Right ventricle myocardium superior (tissue), 1 donor: ENCODE measurements at regions not wholly inside any gene's neighbourhood (a gene's known extent, or its start where the extent isn't known, plus 50 kb on each side); places are given as distances from the start of the nearest gene placed in this dataset.
"Not testable (repeated sequence)": the region's sequence is repeated elsewhere in the genome, so short reads cannot be mapped to it uniquely, and the experiment has no call there.

ENCODE experiments used
- ATAC-seq: fragments of 200-7000 bp; cut with Tn5 transposase; one replicate; pipeline ENCODE4 v1.9.1; 2020; ENCODE audit warnings: mild to moderate bottlenecking; ENCODE audit not compliant: poor library complexity
- DNase-seq: peaks from one replicate; pipeline ENCODE4 v3.0.0-alpha.2; 2020
- intact Hi-C: fragments of 100-400 bp; cut with DNase I; formaldehyde crosslinking; loops from one replicate; pipeline ENCODE4 v1.11.2; 2022
- donor health status: DM: no; HTN: yes; CAD: no; lungs with severe emphysema.

DNA sequence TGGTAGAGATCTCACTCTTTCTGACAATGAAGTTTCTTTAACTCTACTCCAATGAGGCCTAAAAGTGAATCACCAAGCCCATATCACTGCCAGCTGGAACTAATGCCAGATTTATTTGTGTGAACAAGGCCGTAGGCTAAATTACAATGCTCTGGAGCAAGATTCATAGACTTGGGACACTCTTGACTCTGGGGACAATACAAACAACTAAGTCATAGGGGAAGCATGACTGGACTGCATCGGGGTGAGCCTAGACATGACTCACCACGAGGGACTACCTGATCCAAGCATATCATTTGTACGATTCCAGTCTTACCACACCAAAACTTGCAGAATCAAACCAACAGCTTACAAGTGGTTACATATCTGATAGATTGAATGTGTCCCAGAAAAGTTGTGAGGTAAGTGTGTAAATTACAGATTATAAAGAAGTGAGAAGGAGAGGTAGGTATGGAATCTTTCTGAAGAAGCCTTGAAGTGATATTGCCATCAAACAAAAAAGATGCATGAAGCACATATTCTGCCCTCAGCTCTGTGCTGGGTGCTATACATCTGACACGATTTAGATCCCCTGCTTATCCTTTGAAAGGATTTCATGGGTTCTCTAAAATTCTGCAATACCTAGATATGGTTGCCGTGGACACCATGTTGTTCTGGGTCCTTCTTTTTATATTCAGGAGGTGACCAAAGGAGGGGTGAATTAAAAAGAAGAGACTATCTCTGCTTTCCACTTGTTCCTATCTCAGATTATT lies 199.3 kb upstream of the PDE4D start:
- ATAC-seq = no peak
- DNase-seq = no peak
- intact Hi-C loops = no loop called here

GRCh38 chr5:60086583-60086982 lies 193.1 kb upstream of the PDE4D start:
- no peak for ATAC-seq
- intact Hi-C loops = no loop called here
- DNase-seq = no peak

- no peak for ATAC-seq
- intact Hi-C loops = no loop called here
- DNase-seq = no peak
Observed at GRCh38 chr5:60084226-60084625, 190.7 kb upstream of the PDE4D start.

GRCh38 chr5:60077292-60077691 lies 183.8 kb upstream of the PDE4D start:
- DNase-seq (peak; percentile 12), ATAC-seq (no peak)
- intact Hi-C loops = no loop called here

DNA sequence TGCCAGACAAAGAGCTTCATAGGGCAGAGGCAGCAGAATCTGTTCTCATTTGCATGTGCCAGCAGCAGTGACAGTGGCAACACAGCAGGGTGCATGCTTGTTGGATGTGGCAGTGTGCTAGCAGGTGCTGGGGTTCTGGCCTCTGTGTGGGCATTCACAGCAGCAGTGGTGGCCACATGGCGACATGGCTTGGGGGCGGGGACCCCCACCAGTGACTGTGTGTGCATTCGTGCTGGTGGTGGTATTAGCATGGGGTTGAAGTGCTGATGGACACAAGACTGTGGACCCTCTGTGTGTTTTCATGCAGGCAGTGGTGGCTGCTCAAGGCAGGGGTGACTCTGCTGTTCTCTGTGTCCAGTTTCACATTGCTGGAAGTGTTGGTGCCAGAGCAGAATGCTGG lies 183.2 kb upstream of the PDE4D start:
- intact Hi-C loops = no loop called here
- ATAC-seq = no peak
- peak; percentile 28 for DNase-seq

- intact Hi-C loops = no loop called here
- ATAC-seq (no peak), DNase-seq (no peak)
Observed at GRCh38 chr5:60066502-60066901, 173.0 kb upstream of the PDE4D start.

DNA sequence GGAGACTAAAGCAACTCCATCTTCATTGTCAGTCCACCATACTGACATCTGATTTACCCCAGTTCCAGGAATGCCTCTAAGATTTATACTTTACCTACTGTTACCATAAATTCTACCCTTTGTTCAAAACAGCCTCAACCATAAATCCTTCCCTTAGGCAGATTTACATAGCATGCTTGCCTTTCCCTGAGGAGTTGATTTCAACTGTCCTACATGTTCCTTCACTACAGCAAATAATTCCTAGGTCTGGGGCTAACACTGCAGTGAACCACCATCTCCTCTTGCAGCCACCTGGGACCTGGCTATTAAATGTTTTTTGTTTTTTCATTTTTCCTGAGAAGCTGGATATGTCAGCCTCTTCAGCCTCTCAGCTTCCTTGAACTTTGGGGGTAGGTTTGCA lies 166.9 kb upstream of the PDE4D start:
- DNase-seq (no peak), ATAC-seq (no peak)
- intact Hi-C loops = no loop called here

DNA sequence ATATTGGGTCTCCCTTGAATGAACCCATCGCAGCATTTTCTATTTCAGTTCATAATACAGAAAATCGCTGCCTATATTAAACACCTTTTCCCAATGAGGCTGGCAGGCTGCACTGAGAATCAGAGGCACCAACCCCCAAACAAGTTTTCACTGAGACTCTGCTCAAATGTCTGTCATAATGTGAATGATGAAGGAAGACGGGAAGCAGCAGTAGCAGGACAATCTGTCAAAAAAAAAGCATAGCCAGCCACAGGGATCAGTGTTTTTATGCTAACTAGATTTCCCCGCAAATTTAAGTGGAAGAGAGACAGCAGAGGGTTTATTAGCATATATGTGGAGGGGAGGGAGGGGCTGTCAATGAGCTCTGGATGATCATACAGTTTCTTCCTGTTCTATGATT lies 162.7 kb upstream of the PDE4D start:
- intact Hi-C loops = no loop called here
- DNase-seq = no peak
- ATAC-seq = no peak

GRCh38 chr5:60055168-60055567 lies 161.6 kb upstream of the PDE4D start:
- DNase-seq (no peak), ATAC-seq (no peak)
- intact Hi-C loops = no loop called here

- DNase-seq, ATAC-seq, intact Hi-C loops: not testable (repeated sequence)
Observed at GRCh38 chr5:60041996-60042664, 148.6 kb upstream of the PDE4D start.

GRCh38 chr5:60041508-60041907 lies 148.0 kb upstream of the PDE4D start:
- intact Hi-C loops, DNase-seq: not testable (repeated sequence)

GRCh38 chr5:60036192-60036938 lies 142.8 kb upstream of the PDE4D start:
- no peak for ATAC-seq
- DNase-seq = no peak
- intact Hi-C loops = no loop called here

More at GRCh38 chr5:60041508-60041907, 148.0 kb upstream of the PDE4D start:
- ATAC-seq = not testable (repeated sequence)

DNA sequence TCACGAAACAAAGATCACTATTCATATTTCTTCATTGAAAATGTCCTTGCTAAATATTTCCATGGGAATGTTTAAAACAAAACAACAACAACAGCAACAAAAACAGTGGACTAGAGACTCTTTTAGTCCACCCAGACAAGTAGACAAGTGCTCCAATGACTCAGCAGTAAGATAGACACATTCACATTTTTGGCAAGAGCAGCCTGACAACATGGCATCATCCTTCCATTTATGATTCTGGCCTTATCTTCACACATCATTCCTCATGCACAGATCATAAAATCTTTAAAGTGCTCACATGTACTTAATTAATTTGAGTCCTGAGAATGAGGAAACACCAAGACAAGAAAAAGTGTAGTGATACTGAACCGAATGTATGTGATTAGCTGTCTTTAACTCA lies 132.6 kb upstream of the PDE4D start:
- intact Hi-C loops = no loop called here
- ATAC-seq (no peak), DNase-seq (no peak)

- no peak for ATAC-seq
- DNase-seq = no peak
- intact Hi-C loops = no loop called here
Observed at GRCh38 chr5:60024104-60024503, 130.6 kb upstream of the PDE4D start.

GRCh38 chr5:60023255-60023654 lies 129.7 kb upstream of the PDE4D start:
- intact Hi-C loops = no loop called here
- ATAC-seq = no peak
- no peak for DNase-seq

- intact Hi-C loops = no loop called here
- DNase-seq (no peak), ATAC-seq (no peak)
Observed at GRCh38 chr5:60020457-60020856, 126.9 kb upstream of the PDE4D start.

- ATAC-seq, DNase-seq, intact Hi-C loops: not testable (repeated sequence)
Observed at GRCh38 chr5:60018960-60019359, 125.4 kb upstream of the PDE4D start.

DNA sequence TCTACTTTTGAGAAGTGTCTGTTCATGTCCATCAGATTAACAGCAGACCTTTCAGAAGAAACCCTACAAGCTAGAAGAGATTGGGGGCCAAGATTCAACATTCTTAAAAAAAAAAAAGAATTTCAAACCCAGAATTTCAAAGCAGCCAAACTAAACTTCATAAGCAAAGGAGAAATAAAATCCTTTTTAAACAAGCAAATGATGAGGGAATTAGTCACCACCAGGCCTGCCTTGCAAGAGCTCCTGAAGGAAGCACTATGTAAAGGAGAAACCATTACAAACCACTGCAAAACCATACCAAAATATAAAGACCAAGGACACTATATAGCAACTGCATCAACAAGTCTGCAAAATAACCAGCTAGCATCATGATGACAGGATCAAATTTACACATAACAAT lies 124.6 kb upstream of the PDE4D start:
- intact Hi-C loops = no loop called here
- ATAC-seq = no peak

DNA sequence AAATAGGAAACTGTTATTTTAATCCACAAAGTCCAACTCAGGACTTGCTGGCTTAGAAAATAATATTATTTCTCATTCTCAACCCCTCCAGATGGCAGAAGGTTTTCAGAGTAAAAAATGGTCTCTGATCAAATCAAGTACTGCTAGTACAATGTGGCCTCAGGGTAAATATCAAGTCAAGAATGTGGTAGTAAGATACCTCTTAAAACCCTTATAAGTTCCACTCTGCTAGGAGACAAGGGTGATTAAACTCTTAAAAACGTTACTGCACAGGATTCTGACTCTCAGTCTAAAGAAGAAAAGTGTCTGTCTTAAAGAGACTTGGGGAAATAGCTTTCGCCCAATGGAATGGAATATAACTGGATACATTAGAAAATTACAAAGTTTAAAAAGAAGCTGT lies 120.8 kb upstream of the PDE4D start:
- ATAC-seq = no peak
- DNase-seq = no peak
- intact Hi-C loops = no loop called here

More for the DNA sequence above, 124.6 kb upstream of the PDE4D start:
- DNase-seq = no peak

- DNase-seq (no peak), ATAC-seq (no peak)
- intact Hi-C loops = no loop called here
Observed at GRCh38 chr5:60010853-60011252, 117.3 kb upstream of the PDE4D start.
